K562 (cell line): ENCODE measurements at regions not wholly inside any gene's neighbourhood (a gene's known extent, or its start where the extent isn't known, plus 50 kb on each side); places are given as distances from the start of the nearest gene placed in this dataset.

Experiments used
- ATAC-seq: fragments of 200-7000 bp; cut with Tn5 transposase; 3 replicates; pipeline ENCODE4 v1.9.1; 2020; ENCODE audit warnings: moderate library complexity
- BruUV-seq: library from RNA; stranded (reverse); fragments of 400-500 nt; replicated peaks from 2 replicates; lab custom pipeline; 2021; lab: Mats Ljungman, UMichigan
- CTCF ChIA-PET: fragments of 300-600 bp; formaldehyde crosslinking; extraction: SDS; loops from one replicate; lab custom pipeline; 2021; ENCODE audit warnings: low intra/inter-chr PET ratio; lab: Yijun Ruan, JAX
- POLR2A ChIA-PET: fragments of 300-600, 350-650 bp; sonication (Branson Sonifier 250); formaldehyde crosslinking; extraction: SDS; loops from one replicate; lab custom pipeline; 2021; ENCODE audit warnings: antibody characterized with exemption, inconsistent platforms; lab: Yijun Ruan, JAX
- DNase-seq, 4 experiments: peaks; one replicate each; pipeline versions ENCODE4 v3.0.0 to v3.0.0-alpha.2; 2011 to 2018; ENCODE audit warnings: low spot score in 3 of 4, mixed read lengths in 3 of 4; ENCODE audit errors: extremely low read depth in 1 of 4
- FAIRE-seq: peaks from 2 replicates; lab custom pipeline; 2011; peaks lifted over from hg19 to GRCh38; lab: Jason Lieb, UNC
- H2AFZ ChIP-seq: 2 replicates; pipeline ENCODE4 v1.6.0; 2011; ENCODE audit warnings: low read depth, low read length, control low read depth, inconsistent platforms
- H3K27ac ChIP-seq: fragments of 200-600 bp; 3 replicates; pipeline ENCODE4 v1.8.0; 2011; ENCODE audit warnings: low read depth, mild to moderate bottlenecking, control low read depth, inconsistent platforms, low read length, moderate library complexity, mixed read lengths; ENCODE audit errors: extremely low read depth
- H3K27me3 ChIP-seq, 2 experiments: fragments of 300-600 bp in 1 of 2; 2 replicates in 1 of 2; 3 replicates in 1 of 2; pipeline versions ENCODE4 v1.6.0 to v1.8.0; 2011; ENCODE audit warnings: inconsistent platforms in 2 of 2, low read length in 2 of 2, mild to moderate bottlenecking in 1 of 2, mixed read lengths in 1 of 2, moderate library complexity in 1 of 2; ENCODE audit not compliant: control insufficient read depth in 2 of 2, insufficient read depth in 2 of 2
- H3K36me3 ChIP-seq: fragments of 300-600 bp; 3 replicates; pipeline ENCODE4 v1.8.0; 2011; ENCODE audit warnings: mild to moderate bottlenecking, low read length, inconsistent platforms; ENCODE audit not compliant: control insufficient read depth, insufficient read depth
- H3K4me1 ChIP-seq, 2 experiments: fragments of 200-600 bp in 1 of 2; replicated peaks in 1 of 2; 2 replicates in 1 of 2; 3 replicates in 1 of 2; pipeline versions ENCODE4 v1.5.1 to v1.8.0; 2011; ENCODE audit warnings: inconsistent platforms in 2 of 2, low read length in 2 of 2, mild to moderate bottlenecking in 1 of 2, mixed read lengths in 1 of 2, moderate library complexity in 1 of 2; ENCODE audit not compliant: control insufficient read depth in 2 of 2, insufficient read depth in 2 of 2
- H3K4me2 ChIP-seq: 2 replicates; pipeline ENCODE4 v1.6.1; 2011; ENCODE audit warnings: low read length, control low read depth, inconsistent platforms, mixed read lengths; ENCODE audit not compliant: insufficient read depth
- H3K4me3 ChIP-seq: fragments of 200-600 bp; sonication (generic), shearing (Covaris generic); 2 replicates; pipeline ENCODE4 v1.5.1; 2016; ENCODE audit warnings: control low read depth, inconsistent platforms
- H3K79me2 ChIP-seq: fragments of 200-600 bp; 3 replicates; pipeline ENCODE4 v1.8.0; 2011; ENCODE audit warnings: low read length, inconsistent platforms; ENCODE audit not compliant: control insufficient read depth, insufficient read depth
- H3K9ac ChIP-seq, 2 experiments: 2 replicates each; pipeline versions ENCODE4 v1.6.0 to v1.6.1; 2011; ENCODE audit warnings: low read depth in 2 of 2, low read length in 2 of 2, control low read depth in 1 of 2, inconsistent platforms in 1 of 2, mild to moderate bottlenecking in 1 of 2, mixed read lengths in 1 of 2; ENCODE audit not compliant: insufficient read depth in 1 of 2
- H3K9me1 ChIP-seq: one replicate; pipeline ENCODE4 v1.6.0; 2011; ENCODE audit warnings: inconsistent platforms, mild to moderate bottlenecking, low read length, moderate library complexity; ENCODE audit not compliant: control insufficient read depth, insufficient read depth
- H3K9me3 ChIP-seq: replicated peaks from 2 replicates; pipeline ENCODE4 v1.5.1; 2011; ENCODE audit warnings: low read depth, low read length, inconsistent platforms; ENCODE audit not compliant: control insufficient read depth, insufficient read depth
- H4K20me1 ChIP-seq: replicated peaks from 2 replicates; pipeline ENCODE4 v1.6.1; 2011; ENCODE audit warnings: low read length, inconsistent platforms, mixed read lengths; ENCODE audit not compliant: control insufficient read depth, insufficient read depth
- FUS ChIP-seq: fragments of 200-400 bp; formaldehyde crosslinking; optimal IDR thresholded peaks from 2 replicates; pipeline ENCODE3; 2017; ENCODE audit warnings: low read depth, low read length
- GTF2F1 ChIP-seq: IDR thresholded peaks from 2 replicates; pipeline ENCODE4 v1.6.1; 2011; ENCODE audit warnings: low read depth, low read length, improper control_type of control experiment
- NFYB ChIP-seq: IDR thresholded peaks from 2 replicates; pipeline ENCODE4 v1.6.1; 2011; ENCODE audit warnings: mild to moderate bottlenecking, moderate library complexity; ENCODE audit not compliant: insufficient read length; ENCODE audit errors: extremely low read depth
- RAD21 ChIP-seq, 2 experiments: fragments of 250-450 bp in 1 of 2; fragments of 450-650 bp in 1 of 2; sonication (Bioruptor Pico) in 1 of 2; formaldehyde crosslinking in 1 of 2; IDR thresholded peaks in 1 of 2; conservative IDR thresholded peaks in 1 of 2; 2 replicates each; pipeline versions ENCODE4 v1.4.0 to v1.8.0; 2020 to 2022; ENCODE audit warnings: mild to moderate bottlenecking in 2 of 2, moderate library complexity in 1 of 2
- RBM14 ChIP-seq: fragments of 200-400 bp; formaldehyde crosslinking; IDR thresholded peaks from 2 replicates; pipeline ENCODE4 v1.6.1; 2018; ENCODE audit warnings: low read depth, mild to moderate bottlenecking, low read length, moderate library complexity, borderline replicate concordance; ENCODE audit not compliant: insufficient read depth
- SP2 ChIP-seq: IDR thresholded peaks from 2 replicates; pipeline ENCODE4 v1.6.1; 2011; ENCODE audit warnings: mild to moderate bottlenecking, low read depth, low read length, moderate library complexity; ENCODE audit not compliant: poor library complexity, severe bottlenecking; ENCODE audit errors: extremely low read depth
- STAT5A ChIP-seq: IDR thresholded peaks from 2 replicates; pipeline ENCODE4 v1.6.1; 2012; ENCODE audit warnings: low read length, inconsistent platforms, borderline replicate concordance
- TBP ChIP-seq: optimal IDR thresholded peaks from 2 replicates; pipeline ENCODE3; 2011; ENCODE audit warnings: low read depth, low read length, improper control_type of control experiment
- WGBS: fragments of 100-300 bp; shearing (Covaris generic); methylation state at CpG from one replicate; pipeline ENCODE4 v1.1.6; 2016; ENCODE audit warnings: low coverage, mixed read lengths; ENCODE audit not compliant: insufficient coverage; ENCODE audit errors: missing lambda C conversion rate; 5-methylcytosine and 5-hydroxymethylcytosine counted together
- in situ Hi-C: fragments of 300-500 bp; cut with MboI; formaldehyde crosslinking; loops from 4 replicates; pipeline ENCODE4 v1.15.0; 2018; ENCODE audit warnings: inconsistent platforms, mixed read lengths
- intact Hi-C: fragments of 100-400 bp; cut with micrococcal nuclease; formaldehyde crosslinking; loops from 2 replicates; pipeline ENCODE4 v1.14.2; 2022
- TF ChIP-seq, protein P1 (sequence below): fragments of 150-350 bp; conservative IDR thresholded peaks from 2 replicates; pipeline ENCODE4 v1.6.1; 2014; ENCODE audit warnings: low read length
- TF ChIP-seq, protein P2 (sequence below), 2 experiments: IDR thresholded peaks in 1 of 2; conservative IDR thresholded peaks in 1 of 2; 2 replicates each; pipeline ENCODE4 v1.6.1; 2016; ENCODE audit warnings: low read depth in 2 of 2, mild to moderate bottlenecking in 1 of 2, missing compliant biosample characterization in 1 of 2, missing genetic modification characterization in 1 of 2, moderate library complexity in 1 of 2

DNA sequence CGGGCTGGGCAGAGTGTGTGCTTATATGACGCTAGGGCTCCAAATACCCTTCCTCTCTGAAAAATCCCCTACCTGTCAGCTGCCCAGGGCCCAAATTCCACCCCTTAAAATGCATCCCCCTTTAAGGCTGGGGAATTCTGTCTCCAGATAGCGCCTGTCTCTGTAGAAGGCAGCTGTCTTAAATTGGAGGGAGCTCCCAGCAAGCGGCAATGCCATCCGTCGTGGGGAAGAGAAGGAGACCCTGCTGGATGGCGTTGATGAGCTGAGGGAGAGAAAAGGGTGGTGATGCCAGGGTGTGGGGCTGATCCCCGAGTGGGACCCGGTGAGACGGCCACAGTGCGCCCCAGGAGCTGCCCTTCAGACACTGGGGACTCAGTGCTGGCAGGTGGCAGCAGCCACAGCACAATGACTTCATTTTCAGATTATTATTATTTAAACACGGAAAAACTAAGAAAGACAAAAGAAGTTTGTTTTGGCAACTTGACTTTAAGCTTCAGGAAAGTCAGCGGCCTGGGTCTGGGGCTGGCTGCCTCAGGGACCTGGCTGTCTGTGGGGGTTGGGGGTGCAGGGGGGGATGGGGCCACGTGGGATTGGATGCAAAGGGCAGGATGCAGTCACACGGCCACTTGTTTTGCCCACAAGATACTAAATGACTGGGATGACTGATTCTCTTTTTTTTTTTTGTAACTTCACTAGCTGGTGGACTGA is 152.8 kb downstream of the TFCP2L1 start:
- WGBS = 1% methylated on average over 13 of the region's 15 CpGs
- Histone ChIP-seq H3K9me1 (peaks cover 4% of the 10 kb centered on the region), H3K27me3 (peaks cover 0 to 23% of the 10 kb centered on the region in 2 experiments; a peak in 4 of 5 replicates), H3K4me3 (no peak overlapping the region), H4K20me1 (no peaks in the 10 kb centered on the region; the same call in 1 of the 2 replicates), H3K4me1 (peaks cover 6 to 9% of the 10 kb centered on the region in 2 experiments; a peak in 3 of 5 replicates), H3K9ac (no peak overlapping the region), H3K36me3 (no peaks in the 10 kb centered on the region), H3K4me2 (no peak overlapping the region), H3K27ac (no peak overlapping the region), H2AFZ (no peak overlapping the region), H3K9me3 (no peaks in the 10 kb centered on the region), H3K79me2 (no peaks in the 10 kb centered on the region)
- intact Hi-C loops = no loop called here
- ChIA-PET POLR2A (no interaction called here), CTCF (no interaction called here)
- no peak for ATAC-seq
- DNase-seq = no peak
- in situ Hi-C loops = no loop called here
- FAIRE-seq = no peak
- BruUV-seq = no TSS peak
- TF ChIP-seq, protein P1, sequence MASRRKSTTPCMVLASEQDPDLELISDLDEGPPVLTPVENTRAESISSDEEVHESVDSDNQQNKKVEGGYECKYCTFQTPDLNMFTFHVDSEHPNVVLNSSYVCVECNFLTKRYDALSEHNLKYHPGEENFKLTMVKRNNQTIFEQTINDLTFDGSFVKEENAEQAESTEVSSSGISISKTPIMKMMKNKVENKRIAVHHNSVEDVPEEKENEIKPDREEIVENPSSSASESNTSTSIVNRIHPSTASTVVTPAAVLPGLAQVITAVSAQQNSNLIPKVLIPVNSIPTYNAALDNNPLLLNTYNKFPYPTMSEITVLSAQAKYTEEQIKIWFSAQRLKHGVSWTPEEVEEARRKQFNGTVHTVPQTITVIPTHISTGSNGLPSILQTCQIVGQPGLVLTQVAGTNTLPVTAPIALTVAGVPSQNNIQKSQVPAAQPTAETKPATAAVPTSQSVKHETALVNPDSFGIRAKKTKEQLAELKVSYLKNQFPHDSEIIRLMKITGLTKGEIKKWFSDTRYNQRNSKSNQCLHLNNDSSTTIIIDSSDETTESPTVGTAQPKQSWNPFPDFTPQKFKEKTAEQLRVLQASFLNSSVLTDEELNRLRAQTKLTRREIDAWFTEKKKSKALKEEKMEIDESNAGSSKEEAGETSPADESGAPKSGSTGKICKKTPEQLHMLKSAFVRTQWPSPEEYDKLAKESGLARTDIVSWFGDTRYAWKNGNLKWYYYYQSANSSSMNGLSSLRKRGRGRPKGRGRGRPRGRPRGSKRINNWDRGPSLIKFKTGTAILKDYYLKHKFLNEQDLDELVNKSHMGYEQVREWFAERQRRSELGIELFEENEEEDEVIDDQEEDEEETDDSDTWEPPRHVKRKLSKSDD = no peak
- TF ChIP-seq, protein P2, sequence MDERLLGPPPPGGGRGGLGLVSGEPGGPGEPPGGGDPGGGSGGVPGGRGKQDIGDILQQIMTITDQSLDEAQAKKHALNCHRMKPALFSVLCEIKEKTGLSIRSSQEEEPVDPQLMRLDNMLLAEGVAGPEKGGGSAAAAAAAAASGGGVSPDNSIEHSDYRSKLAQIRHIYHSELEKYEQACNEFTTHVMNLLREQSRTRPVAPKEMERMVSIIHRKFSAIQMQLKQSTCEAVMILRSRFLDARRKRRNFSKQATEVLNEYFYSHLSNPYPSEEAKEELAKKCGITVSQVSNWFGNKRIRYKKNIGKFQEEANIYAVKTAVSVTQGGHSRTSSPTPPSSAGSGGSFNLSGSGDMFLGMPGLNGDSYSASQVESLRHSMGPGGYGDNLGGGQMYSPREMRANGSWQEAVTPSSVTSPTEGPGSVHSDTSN (CRISPR knock-in tag; IDR thresholded peaks at IDR 0.05; ENCODE audit: low read depth) = no peak
- TF ChIP-seq, protein P2 (tag; conservative IDR thresholded peaks at IDR 0.05; ENCODE audit: low read depth) = no peak
- TF ChIP-seq SP2 (no peak), RAD21 (CRISPR knock-in tag; conservative IDR thresholded peaks at IDR 0.05 in 1 of 2, IDR thresholded peaks at IDR 0.05 in 1 of 2) (no peak), STAT5A (no peak), RBM14 (no peak), GTF2F1 (no peak), NFYB (no peak), TBP (no peak), FUS (no peak)
